ENCODE measurements at regions not wholly inside any gene's neighbourhood (a gene's known extent, or its start where the extent isn't known, plus 50 kb on each side); places are given as distances from the start of the nearest gene placed in this dataset.
A peak's percentile ranks its signal among the peaks of the same experiment; 100 is the strongest.

- no peak for TF ChIP-seq ZBTB33 (IDR thresholded peaks at IDR 0.05; ENCODE audit: borderline replicate concordance, low read depth)
- TF ChIP-seq TCF12 (IDR thresholded peaks at IDR 0.05): no peak
- TF ChIP-seq JUND (IDR thresholded peaks at IDR 0.05): no peak
- TF ChIP-seq NFIC (IDR thresholded peaks at IDR 0.05; ENCODE audit: borderline replicate concordance): no peak
- no peak for TF ChIP-seq IRF3 (IDR thresholded peaks at IDR 0.05; ENCODE audit: low read depth, low read length)
- TF ChIP-seq PBX3 (IDR thresholded peaks at IDR 0.05): no peak
Measured at GRCh38 chr4:28432348-28433025, 1571.8 kb downstream of the STIM2 start (continued).

- H3K27me3 ChIP-seq (ENCODE audit: insufficient read depth): no peaks in the 10 kb centered on the region
- H3K4me3 ChIP-seq (ENCODE audit: low read depth in 2 of 2, low read length in 1 of 2): no peak overlapping the region
- POLR2A ChIA-PET: no interaction called here
- no peaks in the 10 kb centered on the region for H4K20me1 ChIP-seq (ENCODE audit: insufficient read depth)
- H3K4me1 ChIP-seq (ENCODE audit: control insufficient read depth in 1 of 2, insufficient read depth in 2 of 2, low read depth in 1 of 2, low read length in 1 of 2): no peaks in the 10 kb centered on the region; a peak in 1 of 4 replicates
- H3K4me2 ChIP-seq: 0 out of 2 replicates have a peak overlapping the region, but pooled peaks have one; percentile 35
- H3K9me2 ChIP-seq: no peaks in the 10 kb centered on the region
- no peak overlapping the region; the same call in 1 of the 2 replicates for H3K9ac ChIP-seq
- no peaks in the 10 kb centered on the region for H3K79me2 ChIP-seq (ENCODE audit: insufficient read depth)
- no peaks in the 10 kb centered on the region for H3K9me3 ChIP-seq
- no peaks in the 10 kb centered on the region for H3F3A ChIP-seq (replicated peaks; ENCODE audit: insufficient read depth)
- peak overlapping the region; percentile 54 for H2AFZ ChIP-seq (ENCODE audit: low read depth)
- H3K36me3 ChIP-seq (replicated peaks in 1 of 2; ENCODE audit: control insufficient read depth in 1 of 2, insufficient read depth in 2 of 2, low read length in 1 of 2): no peaks in the 10 kb centered on the region
- DNase-seq: no peak
- CTCF ChIA-PET: no interaction called here
- no peak overlapping the region for H3K27ac ChIP-seq (ENCODE audit: low read depth in 2 of 2, low read length in 1 of 2)
- 12% methylated on average over 2 of the region's 2 CpGs for WGBS (ENCODE audit: low lambda C conversion rate)
- no peak for TF ChIP-seq REST (IDR thresholded peaks at IDR 0.05; ENCODE audit: low read depth, low read length)
- no peak for TF ChIP-seq EP300 (IDR thresholded peaks at IDR 0.05; ENCODE audit: borderline replicate concordance in 1 of 2, low read depth in 1 of 2, low read length in 1 of 2)
- no peak for TF ChIP-seq SMC3 (IDR thresholded peaks at IDR 0.05; ENCODE audit: low read depth, low read length)
- TF ChIP-seq TAF1 (IDR thresholded peaks at IDR 0.05; ENCODE audit: borderline replicate concordance, low read depth, low read length): no peak
- TF ChIP-seq FOXM1 (IDR thresholded peaks at IDR 0.05; ENCODE audit: low read depth): no peak
- TF ChIP-seq GABPA (IDR thresholded peaks at IDR 0.05; ENCODE audit: low read depth): no peak
- TF ChIP-seq CTCF (IDR thresholded peaks at IDR 0.05): no peak
- no peak for TF ChIP-seq FOSL2 (IDR thresholded peaks at IDR 0.05; ENCODE audit: borderline replicate concordance, low read depth)
- TF ChIP-seq ZBTB33 (IDR thresholded peaks at IDR 0.05; ENCODE audit: borderline replicate concordance, low read depth): no peak
- TF ChIP-seq USF1 (IDR thresholded peaks at IDR 0.05; ENCODE audit: borderline replicate concordance, low read depth): no peak
- TF ChIP-seq GATA2 (CRISPR knock-in tag; IDR thresholded peaks at IDR 0.05): no peak
- TF ChIP-seq NRF1 (IDR thresholded peaks at IDR 0.05; ENCODE audit: low read depth, low read length): no peak
Measured at GRCh38 chr4:28435314-28435713, 1574.7 kb downstream of the STIM2 start.

All from SK-N-SH (cell line).